ENCODE measurements at regions not wholly inside any gene's neighbourhood (a gene's known extent, or its start where the extent isn't known, plus 50 kb on each side); places are given as distances from the start of the nearest gene placed in this dataset.

DNA sequence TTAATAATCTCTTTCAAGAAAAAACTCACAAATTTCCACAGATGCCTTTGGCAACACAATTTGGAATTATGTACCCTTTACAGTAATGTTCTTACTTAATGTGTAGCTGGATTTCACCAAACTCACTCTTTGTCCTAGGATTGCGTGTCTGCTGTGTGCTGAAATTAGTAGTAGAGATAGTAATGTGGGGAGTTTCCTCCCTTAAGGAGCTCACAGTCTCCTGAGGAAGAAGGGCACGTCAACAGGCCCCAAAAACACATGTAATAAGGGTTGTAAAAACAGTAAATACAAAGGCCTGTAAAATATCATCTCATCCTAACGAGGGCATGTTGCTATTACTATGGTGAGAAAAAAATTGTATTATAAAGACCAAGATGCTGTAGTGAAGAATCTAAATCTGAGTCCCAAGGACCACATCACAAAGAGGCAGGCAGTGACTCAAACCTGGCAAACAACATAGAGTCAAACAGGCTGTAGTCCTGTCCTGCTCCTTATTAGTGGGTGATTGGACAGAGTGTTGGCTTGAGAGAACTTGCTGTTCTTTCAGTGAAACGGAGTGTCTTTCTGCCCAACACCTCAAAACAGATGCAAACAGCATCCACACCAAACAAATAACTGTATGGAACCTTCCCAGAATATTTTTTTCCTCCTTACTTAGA, 83.2 kb upstream of the PAPPA start:
- TF ChIP-seq ARNT (IDR thresholded peaks at IDR 0.05) (no peak), TARDBP (IDR thresholded peaks at IDR 0.05) (no peak), NFRKB (IDR thresholded peaks at IDR 0.05) (no peak), SP1 (IDR thresholded peaks at IDR 0.05) (no peak), FOXK2 (IDR thresholded peaks at IDR 0.05) (no peak), ELF4 (IDR thresholded peaks at IDR 0.05) (no peak), HDGF (IDR thresholded peaks at IDR 0.05; ENCODE audit: borderline replicate concordance) (no peak), L3MBTL2 (conservative IDR thresholded peaks at IDR 0.05) (no peak), FOXM1 (IDR thresholded peaks at IDR 0.05; ENCODE audit: borderline replicate concordance) (no peak), SUZ12 (IDR thresholded peaks at IDR 0.05) (no peak), BHLHE40 (IDR thresholded peaks at IDR 0.05; ENCODE audit: borderline replicate concordance) (no peak), PKNOX1 (IDR thresholded peaks at IDR 0.05) (no peak), ZNF384 (IDR thresholded peaks at IDR 0.05) (no peak)

All from HEK293T (cell line).